ENCODE measurements at regions not wholly inside any gene's neighbourhood (a gene's known extent, or its start where the extent isn't known, plus 50 kb on each side); places are given as distances from the start of the nearest gene placed in this dataset.
"Not testable (repeated sequence)": the region's sequence is repeated elsewhere in the genome, so short reads cannot be mapped to it uniquely, and the experiment has no call there.

GRCh38 chr21:18521204-18521603 is 117.6 kb upstream of the TMPRSS15 start:
- H3K27ac Mint-ChIP-seq, result no peak overlapping the region
- CTCF ChIA-PET, result no interaction called here

DNA sequence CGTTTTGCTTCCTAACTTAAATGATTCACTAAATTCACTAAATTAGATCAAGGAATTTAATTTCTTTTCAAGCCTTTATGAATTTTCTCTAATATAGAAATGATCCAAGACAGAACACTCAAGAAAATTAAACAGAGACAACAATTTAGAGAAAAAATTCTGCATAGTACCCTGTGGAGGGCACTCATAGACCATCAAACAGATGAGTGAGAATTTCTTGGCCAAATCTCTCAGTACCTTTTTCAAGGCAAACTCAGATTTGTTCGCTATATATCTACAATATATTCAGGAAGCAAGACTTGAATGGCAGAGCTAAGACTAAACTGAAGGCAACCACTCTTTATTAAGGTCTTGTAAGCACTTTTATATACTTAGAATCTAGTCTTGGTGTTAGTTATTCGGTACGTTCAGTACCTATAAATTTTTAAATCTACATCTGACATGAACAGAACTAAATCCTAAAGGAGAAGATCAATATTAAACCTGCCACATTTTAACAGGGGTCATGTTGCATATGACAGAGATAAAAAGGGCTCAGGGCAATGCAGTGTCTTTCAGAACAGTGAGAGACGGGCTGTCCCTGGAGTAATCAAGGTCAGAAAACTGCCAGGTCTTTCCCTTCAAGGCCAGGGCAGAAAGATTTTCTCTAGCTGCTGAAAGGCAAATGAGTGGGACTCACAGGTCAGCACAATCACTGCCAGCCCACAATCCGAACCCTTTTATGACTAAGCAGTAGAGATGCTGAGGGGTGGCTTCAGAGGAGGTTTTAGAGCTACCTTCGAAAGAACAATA is 118.8 kb upstream of the TMPRSS15 start:
- Mint-ChIP-seq H3K9me3 (ENCODE audit: insufficient read depth) (peaks cover 4% of the 10 kb centered on the region), H3K27me3 (ENCODE audit: low read depth) (no peaks in the 10 kb centered on the region), H3K4me3 (no peak overlapping the region), H3K36me3 (ENCODE audit: low read depth) (no peaks in the 10 kb centered on the region), H3K4me1 (ENCODE audit: low read depth) (no peaks in the 10 kb centered on the region), H3K27ac (no peak overlapping the region)
- POLR2A ChIA-PET, result no interaction called here
- ATAC-seq, result no peak
- CTCF ChIA-PET, result no interaction called here
- no peak for DNase-seq

More at GRCh38 chr21:18521204-18521603, 117.6 kb upstream of the TMPRSS15 start:
- H3K36me3 Mint-ChIP-seq (ENCODE audit: low read depth), result no peaks in the 10 kb centered on the region
- ATAC-seq, result no peak
- no peak for DNase-seq
- POLR2A ChIA-PET, result no interaction called here
- H3K9me3 Mint-ChIP-seq (ENCODE audit: insufficient read depth), result peaks cover 4% of the 10 kb centered on the region
- H3K4me3 Mint-ChIP-seq, result no peak overlapping the region
- no peaks in the 10 kb centered on the region for H3K4me1 Mint-ChIP-seq (ENCODE audit: low read depth)
- H3K27me3 Mint-ChIP-seq (ENCODE audit: low read depth), result no peaks in the 10 kb centered on the region

GRCh38 chr21:18524097-18524880 is 120.7 kb upstream of the TMPRSS15 start:
- no peaks in the 10 kb centered on the region for H3K4me1 Mint-ChIP-seq (ENCODE audit: low read depth)
- H3K9me3 Mint-ChIP-seq (ENCODE audit: insufficient read depth), result peaks cover 4% of the 10 kb centered on the region
- H3K27ac Mint-ChIP-seq, result no peak overlapping the region
- ChIA-PET POLR2A (no interaction called here), CTCF (no interaction called here)
- DNase-seq (no peak), ATAC-seq (no peak)
- H3K4me3 Mint-ChIP-seq, result no peak overlapping the region
- no peaks in the 10 kb centered on the region for H3K27me3 Mint-ChIP-seq (ENCODE audit: low read depth)
- H3K36me3 Mint-ChIP-seq (ENCODE audit: low read depth), result no peaks in the 10 kb centered on the region

DNA sequence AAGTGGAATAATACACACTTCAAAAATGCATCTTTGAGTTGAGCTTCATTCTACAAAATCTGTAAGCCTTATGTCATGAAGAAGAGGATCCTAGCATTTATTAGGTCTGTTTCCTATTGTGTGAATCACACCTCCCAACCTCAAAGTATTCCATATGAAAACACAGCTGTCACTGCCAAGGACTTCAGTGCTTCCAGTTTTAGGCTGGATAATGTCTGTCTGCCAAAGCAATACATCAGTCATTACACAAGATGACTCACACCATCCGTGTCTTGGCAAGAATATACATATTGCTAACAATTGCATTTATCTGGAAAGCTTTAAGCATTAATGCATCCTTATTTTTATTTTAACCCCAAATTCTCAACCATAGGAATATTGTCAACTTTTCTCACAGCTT is 125.7 kb upstream of the TMPRSS15 start:
- H3K9me3 Mint-ChIP-seq (ENCODE audit: insufficient read depth), result no peaks in the 10 kb centered on the region
- H3K36me3 Mint-ChIP-seq (ENCODE audit: low read depth), result no peaks in the 10 kb centered on the region
- ATAC-seq (no peak), DNase-seq (no peak)
- POLR2A ChIA-PET, result no interaction called here
- CTCF ChIA-PET, result no interaction called here
- H3K4me3 Mint-ChIP-seq, result no peak overlapping the region
- no peak overlapping the region for H3K27ac Mint-ChIP-seq
- no peaks in the 10 kb centered on the region for H3K27me3 Mint-ChIP-seq (ENCODE audit: low read depth)
- H3K4me1 Mint-ChIP-seq (ENCODE audit: low read depth), result no peaks in the 10 kb centered on the region

DNA sequence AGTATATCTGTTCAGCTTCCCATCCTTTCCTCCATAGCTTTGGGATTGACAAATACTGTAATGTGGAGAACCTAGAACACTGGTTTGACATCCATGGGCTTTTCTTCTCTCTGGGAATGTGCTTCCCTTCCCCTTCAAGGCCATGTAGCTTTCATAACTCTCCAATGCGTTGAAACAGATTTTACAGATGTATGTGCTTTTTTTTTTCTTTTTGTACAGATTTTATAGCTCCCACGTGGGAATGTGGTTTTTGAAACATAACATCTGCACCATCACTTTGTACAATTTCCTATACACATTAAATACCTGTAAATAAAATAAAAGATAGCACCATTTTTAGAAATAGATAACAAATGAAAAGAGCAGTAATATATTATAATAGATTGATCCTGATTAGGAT is 138.5 kb upstream of the TMPRSS15 start:
- POLR2A ChIA-PET, result no interaction called here
- Mint-ChIP-seq H3K4me1 (ENCODE audit: low read depth) (no peaks in the 10 kb centered on the region), H3K27ac (no peak overlapping the region), H3K4me3 (no peak overlapping the region), H3K9me3 (ENCODE audit: insufficient read depth) (no peaks in the 10 kb centered on the region), H3K36me3 (ENCODE audit: low read depth) (no peaks in the 10 kb centered on the region), H3K27me3 (ENCODE audit: low read depth) (no peaks in the 10 kb centered on the region)
- no peak for ATAC-seq
- DNase-seq, result no peak
- CTCF ChIA-PET, result no interaction called here

DNA sequence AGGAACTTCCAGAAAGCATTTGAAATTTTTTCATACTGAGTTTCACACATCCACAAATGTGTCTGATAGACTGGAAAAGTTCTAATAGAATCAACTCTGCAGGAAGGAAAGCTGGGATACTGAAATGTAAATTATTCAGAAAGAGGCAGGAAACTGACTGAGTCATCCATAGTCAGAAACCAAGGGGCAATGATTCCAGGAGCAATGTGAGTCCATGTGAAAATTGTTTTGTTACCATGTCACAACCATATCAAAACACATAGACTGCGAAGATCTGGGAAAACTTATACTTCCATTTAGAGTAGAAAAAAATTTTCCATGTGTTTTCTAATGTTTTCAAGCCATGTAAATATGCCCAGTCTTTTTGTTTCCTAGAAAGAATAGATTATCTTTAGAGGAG is 142.3 kb upstream of the TMPRSS15 start:
- Mint-ChIP-seq H3K27me3 (ENCODE audit: low read depth) (no peaks in the 10 kb centered on the region), H3K9me3 (ENCODE audit: insufficient read depth) (no peaks in the 10 kb centered on the region), H3K4me1 (ENCODE audit: low read depth) (no peaks in the 10 kb centered on the region), H3K36me3 (ENCODE audit: low read depth) (no peaks in the 10 kb centered on the region), H3K27ac (no peak overlapping the region), H3K4me3 (no peak overlapping the region)
- ATAC-seq, result no peak
- ChIA-PET POLR2A (no interaction called here), CTCF (no interaction called here)
- DNase-seq, result no peak

- Mint-ChIP-seq H3K4me1 (ENCODE audit: low read depth) (no peaks in the 10 kb centered on the region), H3K4me3 (no peak overlapping the region), H3K27me3 (ENCODE audit: low read depth) (no peaks in the 10 kb centered on the region), H3K36me3 (ENCODE audit: low read depth) (no peaks in the 10 kb centered on the region), H3K9me3 (ENCODE audit: insufficient read depth) (no peaks in the 10 kb centered on the region), H3K27ac (no peak overlapping the region)
- ATAC-seq, result no peak
- no peak for DNase-seq
- ChIA-PET POLR2A (no interaction called here), CTCF (no interaction called here)
These were observed 143.8 kb upstream of the TMPRSS15 start for GRCh38 chr21:18547347-18547746.

DNA sequence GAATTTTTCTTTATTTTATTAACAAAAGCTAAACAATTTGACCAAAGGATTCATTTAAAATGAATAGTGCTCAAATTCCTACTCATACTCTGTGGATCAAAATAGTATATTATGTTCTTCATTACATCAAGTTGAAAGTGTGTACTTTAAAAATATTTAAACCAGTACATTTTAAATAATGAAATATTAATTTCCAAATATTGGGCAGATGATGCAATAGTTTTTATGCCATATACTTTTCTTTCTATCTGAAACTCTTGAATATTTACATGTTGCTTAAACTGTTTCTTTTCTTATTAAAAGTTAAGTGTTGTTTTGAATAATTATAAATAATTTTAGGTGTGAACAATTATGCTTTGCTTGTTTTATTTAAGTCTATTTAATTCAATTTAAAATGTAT is 144.7 kb upstream of the TMPRSS15 start:
- POLR2A ChIA-PET, result no interaction called here
- H3K4me3 Mint-ChIP-seq, result no peak overlapping the region
- DNase-seq, result no peak
- H3K4me1 Mint-ChIP-seq (ENCODE audit: low read depth), result no peaks in the 10 kb centered on the region
- ATAC-seq, result no peak
- no peak overlapping the region for H3K27ac Mint-ChIP-seq
- no peaks in the 10 kb centered on the region for H3K36me3 Mint-ChIP-seq (ENCODE audit: low read depth)
- CTCF ChIA-PET, result no interaction called here
- no peaks in the 10 kb centered on the region for H3K9me3 Mint-ChIP-seq (ENCODE audit: insufficient read depth)
- no peaks in the 10 kb centered on the region for H3K27me3 Mint-ChIP-seq (ENCODE audit: low read depth)

GRCh38 chr21:18549214-18549905 is 145.8 kb upstream of the TMPRSS15 start:
- H3K27ac Mint-ChIP-seq, result no peak overlapping the region
- H3K4me1 Mint-ChIP-seq (ENCODE audit: low read depth), result no peaks in the 10 kb centered on the region
- no peaks in the 10 kb centered on the region for H3K27me3 Mint-ChIP-seq (ENCODE audit: low read depth)
- POLR2A ChIA-PET, result no interaction called here
- H3K4me3 Mint-ChIP-seq, result no peak overlapping the region
- H3K9me3 Mint-ChIP-seq (ENCODE audit: insufficient read depth), result no peaks in the 10 kb centered on the region
- CTCF ChIA-PET, result no interaction called here
- DNase-seq, result no peak
- no peak for ATAC-seq
- H3K36me3 Mint-ChIP-seq (ENCODE audit: low read depth), result no peaks in the 10 kb centered on the region

DNA sequence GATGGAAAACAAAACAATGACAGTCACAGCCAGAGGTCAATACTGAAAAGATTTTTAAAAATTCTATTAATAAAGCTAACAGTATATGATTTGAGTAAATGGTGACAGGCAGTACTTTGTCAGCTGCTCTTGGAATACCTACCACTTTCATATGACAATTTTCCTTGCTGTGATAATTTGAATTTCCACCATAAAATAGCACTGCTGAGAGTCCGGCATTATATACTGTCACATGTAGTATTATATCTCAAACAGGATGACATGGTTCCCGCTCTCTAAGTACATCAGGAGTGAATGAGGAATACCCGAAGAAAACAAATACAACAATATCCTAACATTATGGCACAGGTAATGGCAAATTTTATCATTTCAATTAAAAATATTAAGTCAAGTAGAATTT is 146.8 kb upstream of the TMPRSS15 start:
- ATAC-seq, result no peak
- H3K27ac Mint-ChIP-seq, result no peak overlapping the region
- ChIA-PET POLR2A (no interaction called here), CTCF (no interaction called here)
- no peaks in the 10 kb centered on the region for H3K9me3 Mint-ChIP-seq (ENCODE audit: insufficient read depth)
- no peak overlapping the region for H3K4me3 Mint-ChIP-seq
- H3K36me3 Mint-ChIP-seq (ENCODE audit: low read depth), result no peaks in the 10 kb centered on the region
- no peak for DNase-seq
- H3K4me1 Mint-ChIP-seq (ENCODE audit: low read depth), result no peaks in the 10 kb centered on the region
- no peaks in the 10 kb centered on the region for H3K27me3 Mint-ChIP-seq (ENCODE audit: low read depth)

GRCh38 chr21:18553786-18554185 is 150.2 kb upstream of the TMPRSS15 start:
- ChIA-PET POLR2A (no interaction called here), CTCF (no interaction called here)
- no peaks in the 10 kb centered on the region for H3K27me3 Mint-ChIP-seq (ENCODE audit: low read depth)
- no peaks in the 10 kb centered on the region for H3K4me1 Mint-ChIP-seq (ENCODE audit: low read depth)
- ATAC-seq (no peak), DNase-seq (no peak)
- no peak overlapping the region for H3K4me3 Mint-ChIP-seq
- H3K9me3 Mint-ChIP-seq (ENCODE audit: insufficient read depth), result no peaks in the 10 kb centered on the region
- H3K36me3 Mint-ChIP-seq (ENCODE audit: low read depth), result no peaks in the 10 kb centered on the region
- no peak overlapping the region for H3K27ac Mint-ChIP-seq

DNA sequence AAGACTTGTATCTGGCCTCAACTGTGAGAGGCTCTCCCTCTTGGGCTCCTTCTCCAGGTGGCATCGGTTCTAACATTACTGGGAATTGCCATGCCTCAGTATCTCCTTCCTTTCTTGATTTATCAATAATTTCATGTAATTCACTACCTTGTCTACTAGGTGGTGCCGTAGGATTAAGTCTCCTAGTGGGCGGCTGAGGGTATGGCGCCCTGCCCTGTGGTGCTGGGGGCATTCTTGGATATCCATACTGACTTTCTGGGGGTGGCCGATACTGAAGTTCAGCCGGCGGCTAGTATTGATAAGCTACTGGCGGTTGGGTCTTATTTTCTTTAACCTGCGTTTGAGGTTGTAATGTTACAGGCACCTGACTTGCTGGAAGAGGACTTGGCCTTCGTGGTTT is 164.2 kb upstream of the TMPRSS15 start:
- H3K27ac Mint-ChIP-seq; ATAC-seq; DNase-seq; H3K36me3 Mint-ChIP-seq (ENCODE audit: low read depth); CTCF ChIA-PET; H3K4me3 Mint-ChIP-seq; H3K4me1 Mint-ChIP-seq (ENCODE audit: low read depth); H3K27me3 Mint-ChIP-seq (ENCODE audit: low read depth); POLR2A ChIA-PET: not testable (repeated sequence)
- peaks cover 15% of the 10 kb centered on the region for H3K9me3 Mint-ChIP-seq (ENCODE audit: insufficient read depth)
